Lower leg skin (tissue), 3 donors: ENCODE measurements at regions not wholly inside any gene's neighbourhood (a gene's known extent, or its start where the extent isn't known, plus 50 kb on each side); places are given as distances from the start of the nearest gene placed in this dataset.

ENCODE experiments used
- CTCF ChIP-seq, 3 donors: fragments of 450-650 bp; IDR thresholded peaks; one replicate each; pipeline ENCODE4 v1.5.1; 2016; ENCODE audit warnings: antibody characterized with exemption in 3 of 3, mild to moderate bottlenecking in 3 of 3, moderate library complexity in 2 of 3
- POLR2A ChIP-seq, 2 donors: fragments of 450-650 bp; IDR thresholded peaks; one replicate each; pipeline ENCODE4 v1.6.1; 2016 to 2017; ENCODE audit warnings: antibody characterized with exemption in 2 of 2, mild to moderate bottlenecking in 1 of 2, moderate library complexity in 1 of 2

GRCh38 chr7:81842361-81842760, 72.5 kb upstream of the HGF start:
- no peak for TF ChIP-seq CTCF (IDR thresholded peaks at IDR 0.05)
- TF ChIP-seq POLR2A (IDR thresholded peaks at IDR 0.05), result no peak
